Ishikawa (cell line): ENCODE measurements at regions not wholly inside any gene's neighbourhood (a gene's known extent, or its start where the extent isn't known, plus 50 kb on each side); places are given as distances from the start of the nearest gene placed in this dataset.

Experiments used
- CEBPB ChIP-seq: IDR thresholded peaks from 2 replicates; pipeline ENCODE4 v1.6.1; 2012
- CREB1 ChIP-seq: IDR thresholded peaks from 2 replicates; pipeline ENCODE4 v1.6.1; 2012; ENCODE audit warnings: low read depth
- EGR1 ChIP-seq: IDR thresholded peaks from 2 replicates; pipeline ENCODE4 v1.6.1; 2012
- EP300 ChIP-seq: IDR thresholded peaks from 2 replicates; pipeline ENCODE4 v1.6.1; 2012; ENCODE audit warnings: borderline replicate concordance
- FOXM1 ChIP-seq: IDR thresholded peaks from 2 replicates; pipeline ENCODE4 v1.6.1; 2012; ENCODE audit warnings: low read depth, borderline replicate concordance
- MAX ChIP-seq: IDR thresholded peaks from 2 replicates; pipeline ENCODE4 v1.6.1; 2012
- NFIC ChIP-seq: IDR thresholded peaks from 2 replicates; pipeline ENCODE4 v1.6.1; 2012
- RAD21 ChIP-seq: IDR thresholded peaks from 2 replicates; pipeline ENCODE4 v1.6.1; 2012; ENCODE audit warnings: low read depth
- REST ChIP-seq: IDR thresholded peaks from 2 replicates; pipeline ENCODE4 v1.6.1; 2012; ENCODE audit warnings: low read depth, mild to moderate bottlenecking
- TAF1 ChIP-seq: IDR thresholded peaks from 2 replicates; pipeline ENCODE4 v1.6.1; 2012; ENCODE audit warnings: low read depth, mild to moderate bottlenecking
- TCF12 ChIP-seq: IDR thresholded peaks from 2 replicates; pipeline ENCODE4 v1.6.1; 2012; ENCODE audit warnings: low read depth
- TEAD4 ChIP-seq: IDR thresholded peaks from 2 replicates; pipeline ENCODE4 v1.6.1; 2012
- USF1 ChIP-seq: IDR thresholded peaks from 2 replicates; pipeline ENCODE4 v1.6.1; 2012
- YY1 ChIP-seq: IDR thresholded peaks from 2 replicates; pipeline ENCODE4 v1.6.1; 2012; ENCODE audit warnings: low read depth
- ZBTB7A ChIP-seq: IDR thresholded peaks from 2 replicates; pipeline ENCODE4 v1.6.1; 2012; ENCODE audit warnings: low read depth

GRCh38 chr4:42277291-42277690 lies 120.0 kb upstream of the SHISA3 start:
- TF ChIP-seq TEAD4 (no peak), ZBTB7A (no peak), FOXM1 (no peak)

- TF ChIP-seq TCF12 (no peak), NFIC (no peak), YY1 (no peak), CREB1 (no peak), ZBTB7A (no peak), USF1 (no peak), RAD21 (no peak), MAX (no peak), TEAD4 (no peak), EP300 (no peak), EGR1 (no peak), CEBPB (no peak), REST (no peak), TAF1 (no peak), FOXM1 (no peak)
Observed at GRCh38 chr4:42278709-42279324, 118.5 kb upstream of the SHISA3 start.

GRCh38 chr4:42280327-42281095 lies 116.8 kb upstream of the SHISA3 start:
- no peak for TF ChIP-seq CEBPB
- peak; percentile 35 for TF ChIP-seq RAD21

GRCh38 chr4:42281324-42282020 lies 115.8 kb upstream of the SHISA3 start:
- TF ChIP-seq MAX: no peak
- peak; percentile 61; the same call in 1 of the 2 replicates for TF ChIP-seq USF1

- TF ChIP-seq YY1: 0 out of 2 replicates have a peak, but pooled peaks have one; percentile 42
- TF ChIP-seq RAD21: peak; percentile 84
- no peak for TF ChIP-seq TAF1
Observed at GRCh38 chr4:42282081-42282901, 115.0 kb upstream of the SHISA3 start.

- TF ChIP-seq NFIC (no peak), CREB1 (no peak), REST (no peak), RAD21 (no peak), FOXM1 (no peak), TCF12 (no peak), ZBTB7A (no peak), TEAD4 (no peak), CEBPB (no peak), TAF1 (no peak)
Observed at GRCh38 chr4:42284030-42284429, 113.3 kb upstream of the SHISA3 start.
